Kidney (tissue), 13 donors: ENCODE measurements at regions not wholly inside any gene's neighbourhood (a gene's known extent, or its start where the extent isn't known, plus 50 kb on each side); places are given as distances from the start of the nearest gene placed in this dataset.
"Not testable (repeated sequence)": the region's sequence is repeated elsewhere in the genome, so short reads cannot be mapped to it uniquely, and the experiment has no call there.

Experiments
- DNase-seq, 5 donors: peaks; one replicate each; pipeline ENCODE4 v3.0.0-alpha.2; 2013 to 2020
- FAIRE-seq: peaks from 2 replicates; lab custom pipeline; 2012; peaks lifted over from hg19 to GRCh38; lab: Jason Lieb, UNC
- H3K27ac ChIP-seq, 2 donors: one replicate each; pipeline ENCODE4 v1.7.0; 2013; ENCODE audit warnings: low read depth in 2 of 2, low read length in 2 of 2, inconsistent platforms in 1 of 2
- H3K27me3 ChIP-seq: one replicate; pipeline ENCODE4 v1.7.1; 2013; ENCODE audit warnings: low read length, inconsistent platforms; ENCODE audit not compliant: control insufficient read depth, insufficient read depth
- H3K36me3 ChIP-seq, 3 donors: one replicate each; pipeline versions ENCODE4 v1.7.0 to v1.7.1; 2013; ENCODE audit warnings: low read length in 3 of 3, control low read depth in 1 of 3, inconsistent platforms in 1 of 3; ENCODE audit not compliant: insufficient read depth in 3 of 3, control insufficient read depth in 2 of 3
- H3K4me1 ChIP-seq, 3 donors: one replicate each; pipeline versions ENCODE4 v1.7.0 to v1.7.1; 2013; ENCODE audit warnings: low read length in 3 of 3, inconsistent platforms in 1 of 3, low read depth in 1 of 3; ENCODE audit not compliant: control insufficient read depth in 2 of 3, insufficient read depth in 2 of 3
- H3K4me3 ChIP-seq, 3 donors: one replicate each; pipeline versions ENCODE4 v1.7.0 to v1.8.1; 2013; ENCODE audit warnings: low read length in 3 of 3, control low read depth in 1 of 3, inconsistent platforms in 1 of 3
- H3K9ac ChIP-seq, 3 donors: one replicate each; pipeline versions ENCODE4 v1.7.0 to v1.7.1; 2013; ENCODE audit warnings: low read length in 3 of 3, control low read depth in 1 of 3, inconsistent platforms in 1 of 3
- H3K9me3 ChIP-seq, 3 donors: one replicate each; pipeline versions ENCODE4 v1.7.0 to v1.7.1; 2013; ENCODE audit warnings: low read length in 3 of 3, control low read depth in 1 of 3, inconsistent platforms in 1 of 3; ENCODE audit not compliant: control insufficient read depth in 2 of 3, insufficient read depth in 1 of 3
- CTCF ChIP-seq: IDR thresholded peaks from 3 replicates; pipeline ENCODE4 v1.5.1; 2012; ENCODE audit warnings: mild to moderate bottlenecking, moderate library complexity, borderline replicate concordance; ENCODE audit not compliant: insufficient read depth; ENCODE audit errors: extremely low read depth
- intact Hi-C: fragments of 100-400 bp; cut with DNase I; formaldehyde crosslinking; loops from one replicate; pipeline ENCODE4 v1.11.1; 2022
- donor health status: control.
- donor health status: control.
- donor health status: control.
- donor health status: control.
- donor health status: control.
- donor health status: DM: yes; HTN: yes; CAD: no.
- donor health status: Normal renal cell carcinoma (clear cell type).

- peak overlapping the region; percentile 59 to 91 for H3K27ac ChIP-seq
- H3K4me3 ChIP-seq = no peak overlapping the region
- FAIRE-seq = peak; percentile 35
- DNase-seq = peak; percentile 48 to 92 (median 74)
- H3K9me3 ChIP-seq = no peaks in the 10 kb centered on the region
- H3K4me1 ChIP-seq = peaks cover 0 to 18% (median 8%) of the 10 kb centered on the region in 3 donors
- peak overlapping the region in 1 of 3 donors; percentile 24 for H3K9ac ChIP-seq
- no peak for TF ChIP-seq CTCF
- no peaks in the 10 kb centered on the region for H3K36me3 ChIP-seq
- H3K27me3 ChIP-seq = no peaks in the 10 kb centered on the region
- intact Hi-C loops = no loop called here
Measured at GRCh38 chr1:58968360-58968952, 184.6 kb upstream of the JUN start.

GRCh38 chr1:58969176-58969575, 185.3 kb upstream of the JUN start:
- H3K36me3 ChIP-seq, DNase-seq, H3K4me3 ChIP-seq, H3K9me3 ChIP-seq, H3K27me3 ChIP-seq, intact Hi-C loops, FAIRE-seq, H3K9ac ChIP-seq: not testable (repeated sequence)
- Histone ChIP-seq H3K4me1 (peaks cover 0 to 18% (median 8%) of the 10 kb centered on the region in 3 donors), H3K27ac (peak overlapping the region; percentile 59 to 91)

GRCh38 chr1:58971629-58972140, 187.8 kb upstream of the JUN start:
- no peak for DNase-seq
- no peak overlapping the region for H3K27ac ChIP-seq
- H3K9ac ChIP-seq = no peak overlapping the region

More at GRCh38 chr1:58971629-58972140, 187.8 kb upstream of the JUN start:
- no peaks in the 10 kb centered on the region for H3K9me3 ChIP-seq
- peaks cover 0 to 18% (median 8%) of the 10 kb centered on the region in 3 donors for H3K4me1 ChIP-seq
- H3K4me3 ChIP-seq = no peak overlapping the region
- no peak for TF ChIP-seq CTCF
- intact Hi-C loops = no loop called here
- no peaks in the 10 kb centered on the region for H3K36me3 ChIP-seq
- H3K27me3 ChIP-seq = no peaks in the 10 kb centered on the region
- no peak for FAIRE-seq
